Heart left ventricle (tissue), 16 donors: ENCODE measurements at regions not wholly inside any gene's neighbourhood (a gene's known extent, or its start where the extent isn't known, plus 50 kb on each side); places are given as distances from the start of the nearest gene placed in this dataset.

Experiments
- ATAC-seq, 4 donors: fragments of 200-7000 bp; cut with Tn5 transposase; one replicate each; pipeline ENCODE4 v1.9.1; 2020 to 2022; ENCODE audit warnings: moderate library complexity in 4 of 4, mild to moderate bottlenecking in 3 of 4, moderate number of reproducible peaks in 1 of 4
- DNase-seq, 5 donors: peaks; one replicate each; pipeline ENCODE4 v3.0.0-alpha.2; 2020
- H3K27ac ChIP-seq, 12 donors: fragments of 200-600 bp; sonication (generic) in 4 of 12; one replicate each; pipeline versions ENCODE4 v1.5.0 to v1.8.0; 2016 to 2022; ENCODE audit warnings: mild to moderate bottlenecking in 2 of 12
- H3K27me3 ChIP-seq, 9 donors: fragments of 200-600 bp; sonication (generic) in 2 of 9; one replicate each; pipeline versions ENCODE4 v1.5.1 to v1.8.0; 2016 to 2022; ENCODE audit warnings: mild to moderate bottlenecking in 3 of 9
- H3K36me3 ChIP-seq, 9 donors: fragments of 200-600 bp; sonication (generic) in 2 of 9; one replicate each; pipeline versions ENCODE4 v1.5.0 to v1.8.0; 2018 to 2022; ENCODE audit warnings: mild to moderate bottlenecking in 2 of 9
- H3K4me1 ChIP-seq, 12 donors: fragments of 200-600 bp; sonication (generic) in 4 of 12; one replicate each; pipeline versions ENCODE4 v1.5.0 to v1.8.0; 2016 to 2022; ENCODE audit warnings: mild to moderate bottlenecking in 3 of 12
- H3K4me3 ChIP-seq, 12 donors: fragments of 200-600 bp; sonication (generic) in 4 of 12; one replicate each; pipeline versions ENCODE4 v1.5.0 to v1.8.0; 2017 to 2022; ENCODE audit warnings: mild to moderate bottlenecking in 9 of 12, moderate library complexity in 4 of 12
- H3K9me3 ChIP-seq, 12 donors: fragments of 200-600 bp; sonication (generic) in 4 of 12; one replicate each; pipeline versions ENCODE4 v1.5.0 to v1.8.0; 2016 to 2022; ENCODE audit warnings: mild to moderate bottlenecking in 1 of 12
- POLR2A ChIP-seq, 2 donors: fragments of 450-650 bp; IDR thresholded peaks; one replicate each; pipeline ENCODE4 v1.6.1; 2017; ENCODE audit warnings: antibody characterized with exemption in 2 of 2, mild to moderate bottlenecking in 2 of 2, moderate library complexity in 2 of 2
- WGBS, 4 donors: extraction: QIAGEN DNeasy Blood & Tissue Kit in 2 of 4; methylation state at CpG; one replicate each; pipeline versions ENCODE4 v1.1.5 to v1.1.7; 2013 to 2018; 5-methylcytosine and 5-hydroxymethylcytosine counted together
- intact Hi-C, 10 donors: fragments of 100-400 bp; cut with DNase I; formaldehyde crosslinking; loops; one replicate each; pipeline versions ENCODE4 v1.11.1 to v1.14.2; 2022
- TF ChIP-seq, protein P1 (sequence below), 12 donors: fragments of 200-600 bp; sonication (generic) in 4 of 12; IDR thresholded peaks; one replicate each; pipeline versions ENCODE4 v1.5.0 to v1.8.0; 2018 to 2022; ENCODE audit warnings: antibody characterized with exemption in 12 of 12, mild to moderate bottlenecking in 5 of 12
- donor health status: ischemic (EF 13 %, LVEDD 7.1; RV severe dilation, severe dysfunction).
- donor health status: healthy with polysubstance abuse.
- donor health status: DM: no; HTN: yes; CAD: no.
- donor health status: DM: no; HTN: no; CAD: no.
- donor health status: ischemic (EF 25% LVEDD 6.9; RV normal size, moderate dysfunction).
- donor health status: ischemic (EF 25% LVEDD 5.7; RV mildly dilated, moderate dysfunction).
- donor health status: healthy.
- donor health status: DM: yes; HTN: yes; CAD: no.
- donor health status: ischemic (EF 35%, LVEDD 5.7; RV mildly dilated, moderate dysfunction).
- donor health status: nonischemic (EF 11% LVEDD 7.7; RV severe dilation, severe dysfunction).
- donor health status: DM: yes; HTN: yes; CAD: no.
- donor health status: PGD.
- donor health status: ischemic (EF 29% LVEDD 5.4; RV normal size, mild dysfunction).
- donor health status: nonischemic (EF 23%, LVEDD 6.1; RV moderate dilation, normal function).

DNA sequence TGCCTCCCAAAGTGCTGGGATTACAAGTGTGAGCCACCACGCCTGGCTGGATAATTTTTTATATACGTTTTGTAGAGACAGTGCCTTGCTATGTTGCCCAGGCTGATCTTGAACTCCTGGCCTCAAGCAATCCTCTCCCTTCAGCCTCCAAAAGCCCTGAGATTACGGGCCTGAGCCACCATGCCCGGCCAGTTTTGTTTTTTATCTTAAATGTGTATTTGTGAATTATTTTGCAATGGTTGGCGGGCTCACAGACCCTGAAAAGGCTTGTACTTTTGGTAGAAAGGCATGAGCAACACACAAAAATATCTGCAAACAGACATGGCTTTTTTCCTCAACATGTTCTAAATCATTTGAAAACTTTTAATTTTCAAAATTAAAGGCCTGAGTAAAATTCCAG, 73.4 kb upstream of the TMEM18 start:
- 83 to 89% (median 87%) methylated on average over 5 of the region's 5 CpGs for WGBS, 4 donors
- H3K4me1 ChIP-seq: no peaks in the 10 kb centered on the region
- DNase-seq (no peak), ATAC-seq (no peak)
- intact Hi-C loops: no loop called here
- no peaks in the 10 kb centered on the region for H3K36me3 ChIP-seq
- no peak overlapping the region for H3K27ac ChIP-seq
- peaks cover 0 to 20% (median 0%) of the 10 kb centered on the region in 9 donors for H3K27me3 ChIP-seq
- peaks cover 0 to 2% (median 0%) of the 10 kb centered on the region in 12 donors for H3K9me3 ChIP-seq
- TF ChIP-seq, protein P1, sequence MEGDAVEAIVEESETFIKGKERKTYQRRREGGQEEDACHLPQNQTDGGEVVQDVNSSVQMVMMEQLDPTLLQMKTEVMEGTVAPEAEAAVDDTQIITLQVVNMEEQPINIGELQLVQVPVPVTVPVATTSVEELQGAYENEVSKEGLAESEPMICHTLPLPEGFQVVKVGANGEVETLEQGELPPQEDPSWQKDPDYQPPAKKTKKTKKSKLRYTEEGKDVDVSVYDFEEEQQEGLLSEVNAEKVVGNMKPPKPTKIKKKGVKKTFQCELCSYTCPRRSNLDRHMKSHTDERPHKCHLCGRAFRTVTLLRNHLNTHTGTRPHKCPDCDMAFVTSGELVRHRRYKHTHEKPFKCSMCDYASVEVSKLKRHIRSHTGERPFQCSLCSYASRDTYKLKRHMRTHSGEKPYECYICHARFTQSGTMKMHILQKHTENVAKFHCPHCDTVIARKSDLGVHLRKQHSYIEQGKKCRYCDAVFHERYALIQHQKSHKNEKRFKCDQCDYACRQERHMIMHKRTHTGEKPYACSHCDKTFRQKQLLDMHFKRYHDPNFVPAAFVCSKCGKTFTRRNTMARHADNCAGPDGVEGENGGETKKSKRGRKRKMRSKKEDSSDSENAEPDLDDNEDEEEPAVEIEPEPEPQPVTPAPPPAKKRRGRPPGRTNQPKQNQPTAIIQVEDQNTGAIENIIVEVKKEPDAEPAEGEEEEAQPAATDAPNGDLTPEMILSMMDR (IDR thresholded peaks at IDR 0.05): no peak
- TF ChIP-seq POLR2A (IDR thresholded peaks at IDR 0.05): no peak
- H3K4me3 ChIP-seq: no peak overlapping the region

DNA sequence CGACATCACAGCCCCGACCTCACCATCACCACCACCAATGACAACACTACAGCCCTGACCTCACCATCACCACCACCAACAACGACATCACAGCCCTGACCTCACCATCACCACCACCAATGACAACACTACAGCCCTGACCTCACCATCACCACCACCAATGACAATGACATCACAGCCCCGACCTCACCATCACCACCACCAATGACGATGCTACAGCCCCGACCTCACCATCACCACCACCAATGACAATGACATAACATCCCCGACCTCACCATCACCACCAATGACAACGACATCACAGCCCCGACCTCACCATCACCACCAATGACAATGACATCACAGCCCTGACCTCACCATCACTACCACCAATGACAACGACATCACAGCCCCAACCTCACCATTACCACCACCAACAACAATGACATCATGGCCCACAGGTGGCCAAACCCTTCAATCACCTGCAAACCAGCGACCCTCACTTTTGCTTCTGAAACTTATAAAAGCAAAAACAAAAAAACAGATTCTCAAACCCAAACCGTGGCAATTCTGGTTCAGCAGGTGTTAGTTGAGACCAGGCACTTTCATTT, 70.7 kb upstream of the TMEM18 start:
- intact Hi-C loops: no loop called here
- 77 to 91% (median 86%) methylated on average over 12 of the region's 12 CpGs for WGBS, 4 donors
- Histone ChIP-seq H3K4me3 (no peak overlapping the region), H3K27ac (no peak overlapping the region), H3K9me3 (peaks cover 0 to 6% (median 0%) of the 10 kb centered on the region in 12 donors), H3K36me3 (no peaks in the 10 kb centered on the region), H3K27me3 (peaks cover 0 to 13% (median 0%) of the 10 kb centered on the region in 9 donors), H3K4me1 (no peaks in the 10 kb centered on the region)
- ATAC-seq (no peak), DNase-seq (no peak)
- TF ChIP-seq POLR2A (IDR thresholded peaks at IDR 0.05): no peak
- TF ChIP-seq, protein P1 (IDR thresholded peaks at IDR 0.05): no peak

DNA sequence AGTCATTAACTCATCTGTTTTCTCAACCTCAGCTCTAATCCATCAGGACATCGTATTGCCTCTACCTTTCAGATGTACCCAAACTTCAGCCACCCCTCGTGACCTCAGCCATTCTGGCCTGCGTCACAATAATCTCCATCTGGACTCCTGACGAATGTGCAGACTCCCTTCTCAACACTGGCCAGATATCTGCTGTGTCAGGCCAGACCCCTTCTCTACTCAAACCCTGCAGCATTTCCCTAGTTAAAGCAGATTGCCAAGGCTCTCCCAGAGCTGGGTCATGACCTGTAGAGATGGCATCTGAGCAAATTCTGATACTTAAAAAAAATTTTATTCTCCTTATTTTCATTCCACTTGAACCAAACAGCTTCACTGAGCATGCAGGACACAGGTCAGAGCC, 69.5 kb upstream of the TMEM18 start:
- H3K9me3 ChIP-seq: peaks cover 0 to 6% (median 0%) of the 10 kb centered on the region in 12 donors
- peaks cover 0 to 20% (median 0%) of the 10 kb centered on the region in 9 donors for H3K27me3 ChIP-seq
- no peaks in the 10 kb centered on the region for H3K4me1 ChIP-seq
- H3K4me3 ChIP-seq: no peak overlapping the region
- no peaks in the 10 kb centered on the region for H3K36me3 ChIP-seq
- intact Hi-C loops: no loop called here
- no peak for TF ChIP-seq POLR2A (IDR thresholded peaks at IDR 0.05)
- TF ChIP-seq, protein P1 (IDR thresholded peaks at IDR 0.05): no peak
- no peak for ATAC-seq
- 44 to 56% (median 51%) methylated on average over 4 of the region's 4 CpGs for WGBS, 4 donors
- H3K27ac ChIP-seq: no peak overlapping the region
- DNase-seq: no peak

DNA sequence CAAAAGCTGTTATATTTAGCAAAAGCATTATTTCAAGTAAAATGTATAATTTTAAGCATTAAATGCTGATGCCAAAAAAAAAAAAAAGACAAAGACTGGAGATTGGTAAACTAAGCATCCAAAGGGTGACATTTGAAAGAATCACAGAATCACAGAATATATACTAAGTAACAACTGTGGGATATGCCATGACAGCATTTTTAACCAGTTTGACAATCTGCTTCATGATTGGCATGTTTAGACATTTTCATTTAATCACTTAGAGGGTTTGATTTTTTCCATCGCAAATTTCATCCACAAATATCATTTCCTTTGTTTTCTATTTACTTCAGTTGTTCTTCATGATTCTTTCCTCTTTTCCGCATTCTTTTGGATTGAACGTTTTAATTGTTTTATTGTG, 66.9 kb upstream of the TMEM18 start:
- H3K27me3 ChIP-seq: peaks cover 0 to 32% (median 0%) of the 10 kb centered on the region in 9 donors
- H3K4me3 ChIP-seq: no peak overlapping the region
- H3K36me3 ChIP-seq: no peaks in the 10 kb centered on the region
- H3K9me3 ChIP-seq: peaks cover 0 to 6% (median 0%) of the 10 kb centered on the region in 12 donors
- intact Hi-C loops: no loop called here
- peaks cover 0 to 19% (median 7%) of the 10 kb centered on the region in 12 donors for H3K4me1 ChIP-seq
- no peak for ATAC-seq
- DNase-seq: no peak
- WGBS, 4 donors: 68 to 91% (median 82%) methylated on average over 3 of the region's 3 CpGs
- H3K27ac ChIP-seq: no peak overlapping the region
- TF ChIP-seq, protein P1 (IDR thresholded peaks at IDR 0.05): no peak
- TF ChIP-seq POLR2A (IDR thresholded peaks at IDR 0.05): no peak
